ENCODE measurements at regions not wholly inside any gene's neighbourhood (a gene's known extent, or its start where the extent isn't known, plus 50 kb on each side); places are given as distances from the start of the nearest gene placed in this dataset.

DNA sequence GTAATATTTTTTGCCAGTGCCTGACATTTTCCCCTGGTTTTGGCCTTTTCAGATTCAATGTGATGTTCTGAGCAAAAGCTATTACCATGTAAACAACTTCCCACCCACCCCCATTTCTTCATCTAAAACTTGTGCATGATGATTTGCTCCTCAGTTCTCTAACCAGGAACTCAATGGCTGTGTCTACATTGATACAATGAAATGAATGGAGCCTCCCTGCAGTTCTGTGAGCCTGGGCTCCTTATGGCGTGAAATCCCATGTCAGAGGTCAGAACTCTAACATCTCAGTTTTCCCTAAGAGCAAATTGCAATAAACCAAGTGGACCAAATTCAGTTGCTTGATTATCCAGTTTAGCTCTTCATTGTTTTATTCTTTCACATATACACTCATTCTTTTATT, 534.8 kb upstream of the LCORL start:
- H3K9me3 ChIP-seq (replicated peaks; ENCODE audit: control insufficient read depth, insufficient read depth, low read length), result no peaks in the 10 kb centered on the region
- no peak overlapping the region for H3K4me3 ChIP-seq
- WGBS (ENCODE audit: insufficient coverage, insufficient replicate concordance, low lambda C conversion rate, missing lambda C conversion rate), result 0% methylated on average over 1 of the region's 1 CpG
- H3K27ac ChIP-seq (ENCODE audit: control insufficient read depth, insufficient read depth), result no peak overlapping the region
- H3K4me2 ChIP-seq (ENCODE audit: control insufficient read depth, insufficient read depth), result no peak overlapping the region
- TF ChIP-seq ZNF207 (IDR thresholded peaks at IDR 0.05; ENCODE audit: borderline replicate concordance) (no peak), SMAD5 (IDR thresholded peaks at IDR 0.05; ENCODE audit: low read depth) (no peak), STAT3 (IDR thresholded peaks at IDR 0.05; ENCODE audit: low read depth, low read length) (no peak), NR2C2 (IDR thresholded peaks at IDR 0.05; ENCODE audit: borderline replicate concordance, control insufficient read depth, insufficient read length, low read depth) (no peak), JUNB (IDR thresholded peaks at IDR 0.05) (no peak)
- TF ChIP-seq, protein P1, sequence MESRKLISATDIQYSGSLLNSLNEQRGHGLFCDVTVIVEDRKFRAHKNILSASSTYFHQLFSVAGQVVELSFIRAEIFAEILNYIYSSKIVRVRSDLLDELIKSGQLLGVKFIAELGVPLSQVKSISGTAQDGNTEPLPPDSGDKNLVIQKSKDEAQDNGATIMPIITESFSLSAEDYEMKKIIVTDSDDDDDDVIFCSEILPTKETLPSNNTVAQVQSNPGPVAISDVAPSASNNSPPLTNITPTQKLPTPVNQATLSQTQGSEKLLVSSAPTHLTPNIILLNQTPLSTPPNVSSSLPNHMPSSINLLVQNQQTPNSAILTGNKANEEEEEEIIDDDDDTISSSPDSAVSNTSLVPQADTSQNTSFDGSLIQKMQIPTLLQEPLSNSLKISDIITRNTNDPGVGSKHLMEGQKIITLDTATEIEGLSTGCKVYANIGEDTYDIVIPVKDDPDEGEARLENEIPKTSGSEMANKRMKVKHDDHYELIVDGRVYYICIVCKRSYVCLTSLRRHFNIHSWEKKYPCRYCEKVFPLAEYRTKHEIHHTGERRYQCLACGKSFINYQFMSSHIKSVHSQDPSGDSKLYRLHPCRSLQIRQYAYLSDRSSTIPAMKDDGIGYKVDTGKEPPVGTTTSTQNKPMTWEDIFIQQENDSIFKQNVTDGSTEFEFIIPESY (IDR thresholded peaks at IDR 0.05), result no peak
- no peak overlapping the region for H3K9ac ChIP-seq (ENCODE audit: control insufficient read depth, insufficient read depth, low read length)
- no peaks in the 10 kb centered on the region for H3K27me3 ChIP-seq (replicated peaks in 1 of 2; ENCODE audit: control insufficient read depth in 2 of 2, insufficient read depth in 2 of 2, low read length in 1 of 2)
- ChIA-PET RAD21 (ENCODE audit: unreplicated experiment) (no interaction called here), POLR2A (no interaction called here), CTCF (no interaction called here), SMC1A (ENCODE audit: uncharacterized antibody, unreplicated experiment) (no interaction called here)
- no peak for FAIRE-seq
- BruUV-seq (replicated peaks), result no TSS peak
- no peaks in the 10 kb centered on the region for H3K4me1 ChIP-seq (ENCODE audit: control insufficient read depth, insufficient read depth, low read length)
- in situ Hi-C loops (cut with MboI) (no loop called here), intact Hi-C loops (cut with micrococcal nuclease; ENCODE audit: unreplicated experiment) (no loop called here)
- no peaks in the 10 kb centered on the region for H3K36me3 ChIP-seq (ENCODE audit: control insufficient read depth in 2 of 2, insufficient read depth in 2 of 2, low read length in 1 of 2)
- no peaks in the 10 kb centered on the region for H4K20me1 ChIP-seq (ENCODE audit: control insufficient read depth, insufficient read depth)
- DNase-seq (ENCODE audit: low read depth, low spot score), result no peak
- H3K79me2 ChIP-seq (ENCODE audit: control insufficient read depth, insufficient read depth, low read length), result no peaks in the 10 kb centered on the region
- H2AFZ ChIP-seq (ENCODE audit: control insufficient read depth, low read depth, low read length), result no peak overlapping the region
- no peak for ATAC-seq

DNA sequence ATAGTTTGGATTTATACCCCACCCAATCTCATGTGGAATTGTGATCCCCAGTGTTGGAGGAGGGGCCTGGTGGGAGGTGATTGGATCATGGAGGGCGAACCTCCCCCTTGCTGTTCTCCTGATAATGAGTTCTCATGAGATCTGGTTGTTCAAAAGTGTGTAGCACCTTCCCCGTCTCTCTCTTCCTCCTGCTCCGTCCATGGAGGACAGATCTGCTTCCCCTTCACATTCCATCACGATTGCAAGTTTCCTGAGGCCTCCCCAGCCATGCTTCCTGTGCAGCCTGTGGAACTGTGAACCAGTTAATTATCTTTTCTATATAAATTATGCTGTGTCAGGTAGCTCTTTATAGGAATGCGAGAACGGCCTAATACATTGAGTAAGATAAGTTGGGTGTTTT, 518.8 kb upstream of the LCORL start:
- RAD21 ChIA-PET (ENCODE audit: unreplicated experiment), result no interaction called here
- TF ChIP-seq SUPT20H (IDR thresholded peaks at IDR 0.05; ENCODE audit: borderline replicate concordance, control insufficient read depth, low read depth, low read length), result no peak
- TF ChIP-seq ZNF217 (IDR thresholded peaks at IDR 0.05), result no peak
- no peak for TF ChIP-seq PAX5 (IDR thresholded peaks at IDR 0.05; ENCODE audit: borderline replicate concordance, low read depth, low read length)
- TF ChIP-seq JUND (IDR thresholded peaks at IDR 0.05; ENCODE audit: low read depth, low read length), result no peak
- TF ChIP-seq PML (IDR thresholded peaks at IDR 0.05; ENCODE audit: low read length), result no peak
- no peak for TF ChIP-seq ESRRA (IDR thresholded peaks at IDR 0.05; ENCODE audit: low read length)
- TF ChIP-seq CHD4 (IDR thresholded peaks at IDR 0.05), result no peak
- TF ChIP-seq, protein P2, sequence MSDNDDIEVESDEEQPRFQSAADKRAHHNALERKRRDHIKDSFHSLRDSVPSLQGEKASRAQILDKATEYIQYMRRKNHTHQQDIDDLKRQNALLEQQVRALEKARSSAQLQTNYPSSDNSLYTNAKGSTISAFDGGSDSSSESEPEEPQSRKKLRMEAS (IDR thresholded peaks at IDR 0.05; ENCODE audit: low read depth, low read length), result no peak
- TF ChIP-seq ETV6 (conservative IDR thresholded peaks at IDR 0.05 in 1 of 2, IDR thresholded peaks at IDR 0.05 in 1 of 2; ENCODE audit: borderline replicate concordance in 1 of 2, low read depth in 1 of 2), result no peak
- TF ChIP-seq PAX8 (IDR thresholded peaks at IDR 0.05), result no peak
- TF ChIP-seq JUNB (IDR thresholded peaks at IDR 0.05), result no peak
- TF ChIP-seq HDAC6 (IDR thresholded peaks at IDR 0.05; ENCODE audit: unreplicated experiment), result no peak

More for the DNA sequence above, 518.8 kb upstream of the LCORL start:
- in situ Hi-C loops (cut with MboI), result no loop called here
- ATAC-seq (no peak), DNase-seq (ENCODE audit: low read depth, low spot score) (no peak), FAIRE-seq (no peak)
- Histone ChIP-seq H3K27ac (ENCODE audit: control insufficient read depth, insufficient read depth) (no peak overlapping the region), H3K4me3 (no peak overlapping the region), H3K36me3 (ENCODE audit: control insufficient read depth in 2 of 2, insufficient read depth in 2 of 2, low read length in 1 of 2) (no peaks in the 10 kb centered on the region), H3K4me1 (ENCODE audit: control insufficient read depth, insufficient read depth, low read length) (no peaks in the 10 kb centered on the region), H3K9me3 (replicated peaks; ENCODE audit: control insufficient read depth, insufficient read depth, low read length) (no peaks in the 10 kb centered on the region), H3K27me3 (replicated peaks in 1 of 2; ENCODE audit: control insufficient read depth in 2 of 2, insufficient read depth in 2 of 2, low read length in 1 of 2) (no peaks in the 10 kb centered on the region), H3K9ac (ENCODE audit: control insufficient read depth, insufficient read depth, low read length) (no peak overlapping the region), H4K20me1 (ENCODE audit: control insufficient read depth, insufficient read depth) (no peaks in the 10 kb centered on the region), H3K79me2 (ENCODE audit: control insufficient read depth, insufficient read depth, low read length) (no peaks in the 10 kb centered on the region), H3K4me2 (ENCODE audit: control insufficient read depth, insufficient read depth) (no peak overlapping the region), H2AFZ (ENCODE audit: control insufficient read depth, low read depth, low read length) (no peak overlapping the region)
- WGBS (ENCODE audit: insufficient coverage, insufficient replicate concordance, low lambda C conversion rate, missing lambda C conversion rate), result 11% methylated on average over 4 of the region's 6 CpGs
- CTCF ChIA-PET, result no interaction called here
- POLR2A ChIA-PET, result no interaction called here
- BruUV-seq (replicated peaks), result no TSS peak
- intact Hi-C loops (cut with micrococcal nuclease; ENCODE audit: unreplicated experiment), result no loop called here
- SMC1A ChIA-PET (ENCODE audit: uncharacterized antibody, unreplicated experiment), result no interaction called here

All from GM12878 (cell line).